ENCODE measurements at regions not wholly inside any gene's neighbourhood (a gene's known extent, or its start where the extent isn't known, plus 50 kb on each side); places are given as distances from the start of the nearest gene placed in this dataset.
"Not testable (repeated sequence)": the region's sequence is repeated elsewhere in the genome, so short reads cannot be mapped to it uniquely, and the experiment has no call there.

DNA sequence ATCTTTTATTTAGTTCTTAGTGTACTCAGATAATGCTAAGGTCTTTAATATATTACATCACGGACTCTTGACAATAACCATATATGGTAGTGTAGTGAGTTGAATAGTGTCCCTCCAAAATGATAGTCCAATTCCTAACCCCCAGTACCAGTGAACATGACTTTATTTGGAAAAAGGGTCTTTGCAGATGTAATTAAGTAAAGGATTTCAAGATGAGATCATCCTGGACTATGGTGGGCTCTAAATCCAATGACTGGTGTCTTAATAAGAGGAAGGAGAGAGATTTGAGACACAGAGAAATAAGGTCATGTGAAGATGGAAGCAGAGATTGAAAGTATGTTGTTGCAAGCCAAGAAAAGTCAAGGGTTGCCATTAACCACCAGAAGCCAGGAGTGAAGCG is 236.5 kb upstream of the DIPK2B start:
- no peaks in the 10 kb centered on the region for H3K9me3 Mint-ChIP-seq
- no peaks in the 10 kb centered on the region for H3K4me1 Mint-ChIP-seq
- no peak overlapping the region for H3K27ac Mint-ChIP-seq
- H3K36me3 Mint-ChIP-seq (ENCODE audit: low read depth): no peaks in the 10 kb centered on the region
- ATAC-seq (replicated peaks): no peak
- no peak overlapping the region for H3K4me3 Mint-ChIP-seq
- peaks cover 6% of the 10 kb centered on the region for H3K27me3 Mint-ChIP-seq

DNA sequence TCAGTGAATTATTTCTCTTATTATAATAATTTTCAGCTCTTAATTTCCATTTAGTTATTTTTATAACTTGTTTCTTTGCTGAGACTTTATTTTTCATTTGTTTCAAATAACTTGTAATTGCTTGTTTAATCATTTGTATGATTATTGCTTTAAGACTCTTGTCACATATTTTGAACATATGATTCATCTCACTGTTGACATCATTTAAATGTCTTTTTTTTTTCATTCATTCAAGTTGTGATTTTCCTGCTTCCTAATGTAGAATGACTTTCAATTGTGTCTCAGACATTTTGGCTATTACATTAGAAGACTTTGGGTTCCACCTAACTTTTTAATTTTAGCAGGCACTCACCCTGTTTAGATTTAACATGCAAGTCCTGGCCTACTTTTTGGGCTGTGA is 234.8 kb upstream of the DIPK2B start:
- Mint-ChIP-seq H3K4me1 (no peaks in the 10 kb centered on the region), H3K27me3 (peaks cover 6% of the 10 kb centered on the region)
- no peak for ATAC-seq (replicated peaks)

GRCh38 chrX:45434231-45434630 is 233.6 kb upstream of the DIPK2B start:
- Mint-ChIP-seq H3K27me3 (peaks cover 6% of the 10 kb centered on the region), H3K9me3 (no peaks in the 10 kb centered on the region), H3K4me3 (no peak overlapping the region), H3K27ac (no peak overlapping the region), H3K36me3 (ENCODE audit: low read depth) (no peaks in the 10 kb centered on the region), H3K4me1 (no peaks in the 10 kb centered on the region)
- no peak for ATAC-seq (replicated peaks)

More for the DNA sequence above, 234.8 kb upstream of the DIPK2B start:
- no peak overlapping the region for H3K4me3 Mint-ChIP-seq
- H3K9me3 Mint-ChIP-seq: no peaks in the 10 kb centered on the region
- no peaks in the 10 kb centered on the region for H3K36me3 Mint-ChIP-seq (ENCODE audit: low read depth)
- H3K27ac Mint-ChIP-seq: no peak overlapping the region

DNA sequence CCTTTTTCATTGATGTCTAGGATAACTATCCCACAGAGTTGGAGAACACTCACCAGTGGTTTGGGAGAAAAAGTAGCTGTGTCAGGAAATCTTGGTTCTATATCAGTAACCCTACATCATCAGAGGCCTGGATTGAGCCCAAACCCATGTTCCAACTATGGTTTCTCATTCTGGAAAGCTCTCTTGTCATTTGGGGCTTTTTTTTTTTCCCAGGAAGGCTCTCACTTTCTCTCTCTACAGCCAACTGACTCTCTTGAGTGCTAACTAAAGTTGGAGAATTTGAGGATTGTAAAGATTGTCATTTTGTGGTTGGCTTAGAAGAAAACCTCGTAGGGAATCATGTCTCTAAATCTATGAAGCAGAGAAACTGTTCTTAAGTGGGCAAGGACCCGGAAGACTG is 228.2 kb upstream of the DIPK2B start:
- Mint-ChIP-seq H3K27me3 (peaks cover 2% of the 10 kb centered on the region), H3K27ac (no peak overlapping the region), H3K4me3 (no peak overlapping the region), H3K4me1 (no peaks in the 10 kb centered on the region), H3K9me3 (no peaks in the 10 kb centered on the region), H3K36me3 (ENCODE audit: low read depth) (no peaks in the 10 kb centered on the region)
- no peak for ATAC-seq (replicated peaks)

DNA sequence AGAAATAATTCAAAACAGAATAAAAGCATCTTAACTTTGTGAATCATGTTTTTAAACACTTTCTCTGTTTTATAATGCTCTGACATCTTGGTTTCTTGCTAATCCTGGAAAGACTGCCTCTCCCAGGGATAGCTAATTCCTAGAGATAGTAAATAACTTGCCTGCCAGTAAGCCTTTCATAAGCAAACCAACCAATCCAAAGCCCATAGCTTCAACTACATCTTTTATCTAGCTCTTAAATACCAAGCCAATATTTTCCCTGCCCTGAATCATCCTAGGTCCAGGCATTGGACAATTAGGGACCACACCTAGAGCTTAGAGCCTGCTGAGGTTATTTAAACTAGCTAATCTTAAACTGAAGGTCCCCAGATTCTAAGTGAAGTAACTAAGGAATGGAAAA is 223.7 kb upstream of the DIPK2B start:
- H3K36me3 Mint-ChIP-seq (ENCODE audit: low read depth): no peaks in the 10 kb centered on the region
- no peak overlapping the region for H3K27ac Mint-ChIP-seq
- H3K4me1 Mint-ChIP-seq: no peaks in the 10 kb centered on the region
- no peak overlapping the region for H3K4me3 Mint-ChIP-seq
- peaks cover 2% of the 10 kb centered on the region for H3K27me3 Mint-ChIP-seq
- no peak for ATAC-seq (replicated peaks)
- no peaks in the 10 kb centered on the region for H3K9me3 Mint-ChIP-seq

DNA sequence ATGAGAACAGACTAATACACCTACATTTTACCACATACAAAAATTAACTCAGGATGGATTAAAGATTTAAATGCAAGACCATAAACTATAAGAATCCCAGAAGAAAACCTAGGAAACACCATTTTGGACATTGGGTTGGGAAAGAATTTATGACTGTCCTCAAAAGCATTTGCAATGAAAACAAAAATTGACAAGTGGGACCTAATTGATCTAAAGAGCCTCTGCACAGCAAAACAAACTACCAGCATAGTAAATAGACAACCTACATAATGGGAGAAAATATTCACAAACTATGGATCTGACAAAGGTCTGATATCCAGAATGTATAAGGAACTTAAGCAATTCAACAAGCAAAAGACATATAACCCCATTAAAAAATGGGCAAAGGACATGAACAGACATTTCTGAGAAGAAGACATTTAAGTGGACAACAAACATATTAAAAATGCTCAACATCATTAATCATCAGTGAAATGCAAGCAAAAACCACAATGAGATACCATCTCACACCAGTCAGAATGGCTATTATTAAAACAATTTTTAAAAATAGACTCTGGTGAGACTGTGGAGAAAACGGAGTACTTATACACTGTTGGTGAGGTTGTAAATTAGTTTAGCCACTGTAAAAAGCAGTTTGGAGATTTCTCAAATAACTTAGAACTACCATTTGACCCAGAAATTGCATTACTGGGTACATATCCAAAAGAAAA is 221.7 kb upstream of the DIPK2B start:
- H3K27ac Mint-ChIP-seq: no peak overlapping the region
- no peak for ATAC-seq (replicated peaks)
- no peaks in the 10 kb centered on the region for H3K4me1 Mint-ChIP-seq
- H3K4me3 Mint-ChIP-seq: no peak overlapping the region
- no peaks in the 10 kb centered on the region for H3K36me3 Mint-ChIP-seq (ENCODE audit: low read depth)
- H3K27me3 Mint-ChIP-seq: peaks cover 8% of the 10 kb centered on the region
- no peaks in the 10 kb centered on the region for H3K9me3 Mint-ChIP-seq

DNA sequence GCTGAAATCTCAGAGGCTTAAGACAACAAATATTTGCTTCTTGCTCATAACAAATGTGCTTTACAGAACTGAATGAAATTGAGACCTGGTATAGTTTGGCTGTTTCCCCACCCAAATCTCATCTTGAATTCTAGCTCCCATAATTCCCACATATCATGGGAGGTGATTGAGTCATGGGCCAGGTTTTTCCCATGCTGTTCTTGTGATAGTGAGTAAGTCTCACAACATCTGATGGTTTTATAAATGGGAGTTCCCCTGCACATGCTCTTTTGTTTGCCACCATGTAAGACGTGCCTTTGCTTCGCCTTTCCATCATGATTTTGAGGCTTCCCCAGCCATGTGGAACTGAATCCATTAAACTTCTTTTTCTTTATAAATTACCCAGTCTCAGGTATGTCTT is 221.1 kb upstream of the DIPK2B start:
- no peaks in the 10 kb centered on the region for H3K4me1 Mint-ChIP-seq
- peaks cover 8% of the 10 kb centered on the region for H3K27me3 Mint-ChIP-seq
- no peaks in the 10 kb centered on the region for H3K36me3 Mint-ChIP-seq (ENCODE audit: low read depth)
- no peak for ATAC-seq (replicated peaks)
- H3K9me3 Mint-ChIP-seq: no peaks in the 10 kb centered on the region
- no peak overlapping the region for H3K27ac Mint-ChIP-seq
- no peak overlapping the region for H3K4me3 Mint-ChIP-seq

GRCh38 chrX:45404206-45404605 is 203.5 kb upstream of the DIPK2B start:
- H3K9me3 Mint-ChIP-seq: peaks cover 3% of the 10 kb centered on the region
- H3K36me3 Mint-ChIP-seq (ENCODE audit: low read depth): no peaks in the 10 kb centered on the region
- ATAC-seq (replicated peaks): no peak
- H3K4me3 Mint-ChIP-seq: no peak overlapping the region
- no peak overlapping the region for H3K27ac Mint-ChIP-seq
- H3K27me3 Mint-ChIP-seq: peaks cover 9% of the 10 kb centered on the region
- no peaks in the 10 kb centered on the region for H3K4me1 Mint-ChIP-seq

DNA sequence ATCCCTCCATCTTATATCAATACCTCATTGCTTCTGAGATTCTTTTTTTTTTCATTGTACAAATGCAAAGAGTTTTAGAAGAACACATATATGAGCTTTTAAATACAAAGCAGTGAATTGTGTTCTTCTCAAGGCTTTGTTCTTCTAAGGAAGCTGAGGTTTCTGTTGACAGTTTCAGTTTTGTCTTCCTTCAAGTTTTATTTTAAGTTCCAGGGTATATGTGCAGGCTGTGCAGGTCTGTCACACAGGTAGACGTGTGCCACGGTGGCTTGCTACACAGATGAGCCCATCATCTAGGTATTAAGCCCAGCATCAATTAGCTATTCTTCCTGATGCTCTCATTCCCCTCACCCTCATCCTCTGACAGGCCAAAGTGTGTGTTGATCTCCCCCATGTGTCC is 201.2 kb upstream of the DIPK2B start:
- Mint-ChIP-seq H3K4me3 (no peak overlapping the region), H3K27ac (no peak overlapping the region), H3K27me3 (peaks cover 9% of the 10 kb centered on the region), H3K9me3 (peaks cover 3% of the 10 kb centered on the region), H3K36me3 (ENCODE audit: low read depth) (no peaks in the 10 kb centered on the region), H3K4me1 (no peaks in the 10 kb centered on the region)
- no peak for ATAC-seq (replicated peaks)

DNA sequence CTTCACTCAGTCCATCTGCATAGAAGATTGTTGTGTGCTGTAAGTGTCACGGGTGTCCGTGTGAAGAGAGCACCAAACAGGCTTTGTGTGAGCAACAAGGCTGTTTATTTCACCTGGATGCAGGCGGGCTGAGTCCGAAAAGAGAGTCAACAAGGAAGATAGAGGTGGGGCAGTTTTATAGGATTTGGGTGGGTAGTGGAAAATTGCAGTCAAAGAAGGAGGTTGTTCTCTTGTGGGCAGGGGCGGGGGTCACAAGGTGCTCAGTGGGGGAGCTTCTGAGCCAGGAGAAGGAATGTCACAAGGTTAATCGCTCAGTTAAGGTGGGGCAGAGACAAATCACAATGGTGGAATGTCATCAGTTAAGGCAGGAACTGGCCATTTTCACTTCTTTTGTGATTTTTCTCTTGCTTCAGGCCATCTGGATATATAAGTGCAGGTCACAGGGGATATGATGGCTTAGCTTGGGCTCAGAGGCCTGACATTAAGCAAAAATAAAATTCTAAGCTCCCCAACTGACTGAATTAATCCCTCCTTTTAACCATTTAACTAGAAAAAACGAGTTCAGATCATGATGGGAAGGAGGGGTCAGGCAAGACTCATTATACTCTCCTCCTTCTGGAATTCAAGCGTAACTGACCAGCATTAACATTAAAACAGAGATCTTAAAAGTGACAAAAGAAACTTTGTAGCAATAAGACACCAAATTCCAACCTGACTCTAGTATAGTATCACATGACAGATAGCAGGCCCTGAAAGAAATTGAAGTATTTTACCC is 200.5 kb upstream of the DIPK2B start:
- not testable (repeated sequence) for H3K4me1 Mint-ChIP-seq; H3K27ac Mint-ChIP-seq; H3K27me3 Mint-ChIP-seq; H3K9me3 Mint-ChIP-seq; H3K4me3 Mint-ChIP-seq; ATAC-seq (replicated peaks); H3K36me3 Mint-ChIP-seq (ENCODE audit: low read depth)

- H3K36me3 Mint-ChIP-seq (ENCODE audit: low read depth): no peaks in the 10 kb centered on the region
- ATAC-seq (replicated peaks): no peak
- H3K27ac Mint-ChIP-seq: no peak overlapping the region
- H3K27me3 Mint-ChIP-seq: peaks cover 3% of the 10 kb centered on the region
- no peak overlapping the region for H3K4me3 Mint-ChIP-seq
- H3K9me3 Mint-ChIP-seq: no peaks in the 10 kb centered on the region
- H3K4me1 Mint-ChIP-seq: no peaks in the 10 kb centered on the region
These were observed 199.5 kb upstream of the DIPK2B start for GRCh38 chrX:45400027-45400779.

DNA sequence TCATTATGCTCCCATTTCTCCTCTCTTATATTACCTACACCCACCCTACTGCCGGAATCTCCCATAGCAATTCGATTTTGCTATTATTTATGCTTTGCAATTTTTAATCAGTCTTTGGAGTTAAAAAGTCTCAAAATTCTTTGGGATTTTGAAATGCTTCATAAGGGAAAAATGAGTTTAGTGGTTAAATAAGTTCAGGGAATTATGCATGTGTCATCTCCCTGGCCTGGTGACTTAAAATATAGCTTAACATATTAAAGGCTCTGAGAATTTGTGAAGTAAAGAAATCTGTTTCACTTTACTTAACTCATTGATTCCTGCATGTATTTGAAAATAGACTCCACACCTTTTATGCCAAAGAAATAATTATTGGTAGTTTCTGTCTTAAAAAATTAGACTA is 185.1 kb upstream of the DIPK2B start:
- Mint-ChIP-seq H3K9me3 (no peaks in the 10 kb centered on the region), H3K36me3 (ENCODE audit: low read depth) (no peaks in the 10 kb centered on the region), H3K4me3 (no peak overlapping the region), H3K27me3 (no peaks in the 10 kb centered on the region), H3K4me1 (no peaks in the 10 kb centered on the region), H3K27ac (no peak overlapping the region)
- ATAC-seq (replicated peaks): no peak

GRCh38 chrX:45381841-45382240 is 181.2 kb upstream of the DIPK2B start:
- ATAC-seq (replicated peaks): no peak
- no peaks in the 10 kb centered on the region for H3K27me3 Mint-ChIP-seq
- no peaks in the 10 kb centered on the region for H3K36me3 Mint-ChIP-seq (ENCODE audit: low read depth)
- H3K27ac Mint-ChIP-seq: no peak overlapping the region
- H3K9me3 Mint-ChIP-seq: no peaks in the 10 kb centered on the region
- no peak overlapping the region for H3K4me3 Mint-ChIP-seq
- H3K4me1 Mint-ChIP-seq: no peaks in the 10 kb centered on the region

GRCh38 chrX:45381366-45381765 is 180.7 kb upstream of the DIPK2B start:
- no peak overlapping the region for H3K27ac Mint-ChIP-seq
- no peaks in the 10 kb centered on the region for H3K9me3 Mint-ChIP-seq
- H3K4me3 Mint-ChIP-seq: no peak overlapping the region
- H3K4me1 Mint-ChIP-seq: no peaks in the 10 kb centered on the region
- H3K36me3 Mint-ChIP-seq (ENCODE audit: low read depth): no peaks in the 10 kb centered on the region
- H3K27me3 Mint-ChIP-seq: no peaks in the 10 kb centered on the region
- no peak for ATAC-seq (replicated peaks)

DNA sequence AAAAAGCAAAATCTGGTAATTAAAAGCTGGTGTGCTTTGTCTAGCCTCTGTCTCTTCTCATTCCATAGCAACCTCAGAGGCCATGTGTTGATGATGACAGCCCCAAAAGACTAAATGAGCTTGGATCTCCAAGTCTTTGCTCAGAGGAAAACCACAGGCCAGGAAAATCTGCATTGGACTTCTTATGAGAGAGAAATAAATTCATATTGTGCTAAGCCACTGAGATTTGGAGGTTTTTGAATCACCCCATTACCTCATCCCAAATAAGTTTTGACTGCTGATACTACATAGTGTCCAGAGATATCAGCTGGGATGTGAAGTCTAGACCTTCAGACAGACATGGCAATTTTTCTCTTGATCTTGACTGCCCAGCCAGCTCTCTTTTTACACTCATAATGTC is 178.6 kb upstream of the DIPK2B start:
- Mint-ChIP-seq H3K9me3 (no peaks in the 10 kb centered on the region), H3K4me1 (no peaks in the 10 kb centered on the region), H3K4me3 (no peak overlapping the region), H3K36me3 (ENCODE audit: low read depth) (no peaks in the 10 kb centered on the region), H3K27ac (no peak overlapping the region), H3K27me3 (no peaks in the 10 kb centered on the region)
- ATAC-seq (replicated peaks): no peak

Data from activated T-helper 17 cell treated with anti-CD3 and anti-CD28 coated beads, Interleukin-2, amount 50 U/mL, for 72 hours (primary cell).